MM.1S (cell line): ENCODE measurements at regions not wholly inside any gene's neighbourhood (a gene's known extent, or its start where the extent isn't known, plus 50 kb on each side); places are given as distances from the start of the nearest gene placed in this dataset.

Experiments used
- DNase-seq: peaks from one replicate; pipeline ENCODE4 v3.0.0-alpha.2; 2015
- H2AFZ ChIP-seq: fragments of 300-600 bp; sonication (generic); 2 replicates; pipeline ENCODE4 v1.6.0; 2016; ENCODE audit warnings: antibody characterized with exemption, low read length
- H3F3A ChIP-seq: fragments of 300-600 bp; sonication (generic); 2 replicates; pipeline ENCODE4 v1.6.1; 2016; ENCODE audit warnings: mild to moderate bottlenecking, antibody characterized with exemption, low read length, moderate library complexity, mixed read lengths; ENCODE audit not compliant: insufficient read depth
- H3K27ac ChIP-seq: fragments of 300-600 bp; sonication (generic); 2 replicates; pipeline ENCODE4 v1.5.1; 2016; ENCODE audit warnings: mild to moderate bottlenecking, low read length
- H3K27me3 ChIP-seq: fragments of 300-600 bp; sonication (generic); replicated peaks from 2 replicates; pipeline ENCODE4 v1.6.0; 2016; ENCODE audit warnings: low read length; ENCODE audit not compliant: insufficient read depth
- H3K36me3 ChIP-seq: fragments of 300-600 bp; sonication (generic); replicated peaks from 2 replicates; pipeline ENCODE4 v1.6.1; 2016; ENCODE audit warnings: mild to moderate bottlenecking, low read length, mixed read lengths; ENCODE audit not compliant: insufficient read depth
- H3K4me1 ChIP-seq: fragments of 300-600 bp; sonication (generic); 2 replicates; pipeline ENCODE4 v1.6.1; 2016; ENCODE audit warnings: low read length, mixed read lengths
- H3K4me2 ChIP-seq: fragments of 300-600 bp; sonication (generic); 2 replicates; pipeline ENCODE4 v1.6.0; 2016; ENCODE audit warnings: low read depth, low read length
- H3K4me3 ChIP-seq: fragments of 300-600 bp; sonication (generic); 2 replicates; pipeline ENCODE4 v1.5.1; 2016; ENCODE audit warnings: low read length, mixed read lengths
- H3K79me2 ChIP-seq: fragments of 300-600 bp; sonication (generic); 2 replicates; pipeline ENCODE4 v1.6.1; 2016; ENCODE audit warnings: mixed run types, low read length, mixed read lengths
- H3K9ac ChIP-seq: fragments of 300-600 bp; sonication (generic); 2 replicates; pipeline ENCODE4 v1.6.1; 2016; ENCODE audit warnings: low read length, mixed read lengths
- H3K9me2 ChIP-seq: fragments of 300-600 bp; sonication (generic); replicated peaks from 2 replicates; pipeline ENCODE4 v1.6.1; 2016; ENCODE audit warnings: mild to moderate bottlenecking, low read length, mixed read lengths; ENCODE audit not compliant: insufficient read depth
- H3K9me3 ChIP-seq: fragments of 300-600 bp; sonication (generic); replicated peaks from 2 replicates; pipeline ENCODE4 v1.6.1; 2016; ENCODE audit warnings: mild to moderate bottlenecking, low read length, mixed read lengths; ENCODE audit not compliant: insufficient read depth
- H4K20me1 ChIP-seq: fragments of 300-600 bp; sonication (generic); 2 replicates; pipeline ENCODE4 v1.6.1; 2016; ENCODE audit warnings: mild to moderate bottlenecking, low read length, moderate library complexity, mixed read lengths; ENCODE audit not compliant: insufficient read depth
- CTCF ChIP-seq: fragments of 300-600 bp; sonication (generic); IDR thresholded peaks from 2 replicates; pipeline ENCODE4 v1.5.1; 2016; ENCODE audit warnings: antibody characterized with exemption, low read length, mixed read lengths
- EZH2 ChIP-seq: fragments of 300-600 bp; sonication (generic); optimal IDR thresholded peaks from 2 replicates; pipeline ENCODE3; 2017; ENCODE audit warnings: low read depth, mild to moderate bottlenecking, antibody characterized with exemption, low read length, mixed read lengths
- EZH2phosphoT487 ChIP-seq: fragments of 300-600 bp; sonication (generic); IDR thresholded peaks from 2 replicates; pipeline ENCODE4 v1.6.1; 2018; ENCODE audit warnings: antibody characterized with exemption, low read length

GRCh38 chr10:21326594-21327288 lies 198.7 kb downstream of the SKIDA1 start:
- no peaks in the 10 kb centered on the region for H3K27me3 ChIP-seq
- no peak for TF ChIP-seq EZH2
- TF ChIP-seq EZH2phosphoT487 = no peak
- TF ChIP-seq CTCF = no peak
- DNase-seq = no peak

GRCh38 chr10:21318540-21319167 lies 206.8 kb downstream of the SKIDA1 start:
- Histone ChIP-seq H3K9me3 (no peaks in the 10 kb centered on the region), H3K27ac (no peak overlapping the region), H4K20me1 (no peaks in the 10 kb centered on the region), H3K4me2 (no peak overlapping the region), H3K9me2 (no peaks in the 10 kb centered on the region), H3K79me2 (no peaks in the 10 kb centered on the region), H3K36me3 (no peaks in the 10 kb centered on the region), H3K4me1 (0 out of 2 replicates have a peak, but pooled peaks cover 8% of the 10 kb centered on the region), H3F3A (no peaks in the 10 kb centered on the region), H3K4me3 (no peak overlapping the region), H3K9ac (no peak overlapping the region), H3K27me3 (no peaks in the 10 kb centered on the region), H2AFZ (no peak overlapping the region)
- DNase-seq = no peak
- TF ChIP-seq EZH2phosphoT487 = no peak
- TF ChIP-seq EZH2 = no peak
- no peak for TF ChIP-seq CTCF

More at GRCh38 chr10:21326594-21327288, 198.7 kb downstream of the SKIDA1 start:
- no peaks in the 10 kb centered on the region for H3K9me3 ChIP-seq
- no peak overlapping the region for H3K4me3 ChIP-seq
- no peak overlapping the region for H3K9ac ChIP-seq
- no peak overlapping the region for H2AFZ ChIP-seq
- no peaks in the 10 kb centered on the region for H3K9me2 ChIP-seq
- no peaks in the 10 kb centered on the region for H3F3A ChIP-seq
- no peaks in the 10 kb centered on the region for H3K4me1 ChIP-seq
- no peaks in the 10 kb centered on the region for H3K36me3 ChIP-seq
- no peaks in the 10 kb centered on the region for H3K79me2 ChIP-seq
- H4K20me1 ChIP-seq = no peaks in the 10 kb centered on the region
- H3K27ac ChIP-seq = no peak overlapping the region
- no peak overlapping the region for H3K4me2 ChIP-seq

GRCh38 chr10:21317902-21318301 lies 207.6 kb downstream of the SKIDA1 start:
- no peaks in the 10 kb centered on the region for H3K9me3 ChIP-seq
- no peaks in the 10 kb centered on the region for H3K9me2 ChIP-seq
- no peak overlapping the region for H3K4me3 ChIP-seq
- H3K4me2 ChIP-seq = no peak overlapping the region
- no peaks in the 10 kb centered on the region for H3K36me3 ChIP-seq
- no peaks in the 10 kb centered on the region for H3K79me2 ChIP-seq
- DNase-seq = no peak
- 0 out of 2 replicates have a peak, but pooled peaks cover 8% of the 10 kb centered on the region for H3K4me1 ChIP-seq
- no peaks in the 10 kb centered on the region for H3F3A ChIP-seq
- H2AFZ ChIP-seq = no peak overlapping the region
- no peak overlapping the region for H3K27ac ChIP-seq
- no peaks in the 10 kb centered on the region for H4K20me1 ChIP-seq
- TF ChIP-seq EZH2phosphoT487 = no peak
- TF ChIP-seq EZH2 = no peak
- no peak for TF ChIP-seq CTCF
- no peak overlapping the region for H3K9ac ChIP-seq
- H3K27me3 ChIP-seq = no peaks in the 10 kb centered on the region
